HCT116 (cell line): ENCODE measurements at regions not wholly inside any gene's neighbourhood (a gene's known extent, or its start where the extent isn't known, plus 50 kb on each side); places are given as distances from the start of the nearest gene placed in this dataset.
"Not testable (repeated sequence)": the region's sequence is repeated elsewhere in the genome, so short reads cannot be mapped to it uniquely, and the experiment has no call there.

ENCODE experiments used
- ATAC-seq: fragments of 200-7000 bp; cut with Tn5 transposase; 2 replicates; pipeline ENCODE4 v1.9.1; 2020; ENCODE audit warnings: mild to moderate bottlenecking, moderate library complexity
- BruUV-seq: library from RNA; stranded (reverse); fragments of 400-500 nt; replicated peaks from 2 replicates; lab custom pipeline; 2021; lab: Mats Ljungman, UMichigan
- CTCF ChIA-PET: fragments of 300-600 bp; sonication (Branson Sonifier 250); formaldehyde crosslinking; loops from one replicate; lab custom pipeline; 2021; ENCODE audit warnings: antibody characterized with exemption; lab: Charles Lee
- POLR2A ChIA-PET: fragments of 300-600, 350-600 bp; sonication (Branson Sonifier 250); formaldehyde crosslinking; loops from one replicate; lab custom pipeline; 2021; ENCODE audit warnings: antibody characterized with exemption; lab: Charles Lee
- RAD21 ChIA-PET, 2 experiments: fragments of 300-600 bp; sonication (Branson Sonifier 250); formaldehyde crosslinking; loops; one replicate each; lab custom pipeline; 2023; ENCODE audit warnings: low total read pairs in 2 of 2; ENCODE audit not compliant: uncharacterized antibody in 2 of 2, unreplicated experiment in 2 of 2, low non-redundant PET in 1 of 2; lab: Charles Lee
- DNase-seq: peaks from one replicate; pipeline ENCODE4 v3.0.0-alpha.2; 2010; ENCODE audit warnings: low read depth, low spot score
- H2AFZ ChIP-seq: fragments of 200-600 bp; shearing (Covaris generic), sonication (generic); 2 replicates; pipeline ENCODE4 v1.6.1; 2017; ENCODE audit warnings: low read depth, mixed run types, mixed read lengths, antibody characterized with exemption, low read length; ENCODE audit not compliant: poor library complexity, severe bottlenecking
- H3K27ac ChIP-seq: 2 replicates; pipeline ENCODE4 v1.5.1; 2012; ENCODE audit warnings: low read depth, low read length
- H3K27me3 ChIP-seq: fragments of 200-600 bp; sonication (generic); 2 replicates; pipeline ENCODE4 v1.6.1; 2016; ENCODE audit warnings: mixed run types, low read length, mixed read lengths; ENCODE audit not compliant: insufficient read depth
- H3K36me3 ChIP-seq, 2 experiments: fragments of 200-500 bp in 1 of 2; fragments of 200-600 bp in 1 of 2; sonication (Bioruptor generic) in 1 of 2; sonication (generic) in 1 of 2; 2 replicates each; pipeline versions ENCODE4 v1.5.1 to v1.6.1; 2014 to 2016; ENCODE audit warnings: low read length in 2 of 2, inconsistent platforms in 1 of 2, mixed read lengths in 1 of 2, mixed run types in 1 of 2; ENCODE audit not compliant: insufficient read depth in 2 of 2, control insufficient read depth in 1 of 2
- H3K4me1 ChIP-seq, 2 experiments: fragments of 200-600 bp in 1 of 2; sonication (generic) in 1 of 2; 2 replicates each; pipeline versions ENCODE4 v1.5.1 to v1.6.1; 2012 to 2017; ENCODE audit warnings: low read length in 2 of 2, inconsistent platforms in 1 of 2, mild to moderate bottlenecking in 1 of 2, mixed read lengths in 1 of 2, mixed run types in 1 of 2, moderate library complexity in 1 of 2; ENCODE audit not compliant: insufficient read depth in 2 of 2, control insufficient read depth in 1 of 2
- H3K4me2 ChIP-seq: fragments of 200-600 bp; sonication (generic); 2 replicates; pipeline ENCODE4 v1.6.1; 2017; ENCODE audit warnings: mixed run types, low read length, mixed read lengths
- H3K4me3 ChIP-seq, 2 experiments: fragments of 200-600 bp in 1 of 2; sonication (generic) in 1 of 2; replicated peaks in 1 of 2; 2 replicates each; pipeline ENCODE4 v1.5.1; 2011 to 2016; ENCODE audit warnings: low read length in 2 of 2, control low read depth in 1 of 2, low read depth in 1 of 2, mild to moderate bottlenecking in 1 of 2, mixed read lengths in 1 of 2, mixed run types in 1 of 2
- H3K79me2 ChIP-seq: fragments of 200-600 bp; sonication (generic); 2 replicates; pipeline ENCODE4 v1.6.1; 2017; ENCODE audit warnings: mild to moderate bottlenecking, mixed run types, low read length, moderate library complexity, mixed read lengths; ENCODE audit not compliant: insufficient read depth
- H3K9ac ChIP-seq: fragments of 200-600 bp; sonication (generic); 2 replicates; pipeline ENCODE4 v1.6.1; 2016; ENCODE audit warnings: low read length, mixed read lengths
- H3K9me2 ChIP-seq: fragments of 200-600 bp; sonication (generic), shearing (Covaris generic); 2 replicates; pipeline ENCODE4 v1.6.1; 2017; ENCODE audit warnings: mixed run types, mild to moderate bottlenecking, moderate library complexity; ENCODE audit not compliant: insufficient read depth
- H3K9me3 ChIP-seq, 2 experiments: fragments of 200-500 bp in 1 of 2; fragments of 200-600 bp in 1 of 2; sonication (Bioruptor generic) in 1 of 2; sonication (generic) in 1 of 2; 2 replicates each; pipeline ENCODE4 v1.6.1; 2014 to 2017; ENCODE audit warnings: low read length in 2 of 2, mixed read lengths in 2 of 2, inconsistent platforms in 1 of 2, low read depth in 1 of 2, mild to moderate bottlenecking in 1 of 2, mixed run types in 1 of 2, moderate library complexity in 1 of 2; ENCODE audit not compliant: control insufficient read depth in 1 of 2, insufficient read depth in 1 of 2
- H4K20me1 ChIP-seq: fragments of 200-600 bp; sonication (generic), shearing (Covaris generic); 2 replicates; pipeline ENCODE4 v1.6.1; 2017; ENCODE audit warnings: mixed run types, mild to moderate bottlenecking, moderate library complexity; ENCODE audit not compliant: insufficient read depth
- ELF1 ChIP-seq: IDR thresholded peaks from 2 replicates; pipeline ENCODE4 v1.6.1; 2012; ENCODE audit warnings: low read depth, borderline replicate concordance
- JUND ChIP-seq: IDR thresholded peaks from 2 replicates; pipeline ENCODE4 v1.6.1; 2012
- RAD21 ChIP-seq: IDR thresholded peaks from 2 replicates; pipeline ENCODE4 v1.6.1; 2012; ENCODE audit warnings: low read depth, mild to moderate bottlenecking
- SRF ChIP-seq: IDR thresholded peaks from 2 replicates; pipeline ENCODE4 v1.6.1; 2012; ENCODE audit warnings: low read depth
- intact Hi-C: fragments of 100-400 bp; cut with micrococcal nuclease; formaldehyde crosslinking; loops from 2 replicates; pipeline ENCODE4 v1.10.0; 2022

DNA sequence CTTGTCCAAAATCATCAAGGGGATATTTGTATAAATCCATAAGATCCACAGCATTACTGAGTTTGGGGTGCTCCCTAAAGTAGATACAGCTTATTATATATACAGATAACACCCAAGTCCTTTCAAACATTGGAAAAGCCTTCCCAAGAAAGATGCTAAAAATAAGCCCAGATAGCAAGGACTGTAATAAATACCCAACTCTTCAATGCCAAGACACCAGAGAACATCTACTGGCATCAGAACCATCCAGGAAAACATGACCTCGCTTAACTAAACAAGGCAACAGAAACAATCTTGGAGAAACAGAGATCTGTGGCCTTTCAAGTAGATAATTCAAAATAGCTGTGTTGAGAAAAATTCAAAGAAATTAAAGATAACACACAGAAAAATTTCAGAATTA lies 761.4 kb downstream of the GRIK2 start:
- H3K9me2 ChIP-seq: no peaks in the 10 kb centered on the region
- BruUV-seq: no TSS peak
- no peak overlapping the region for H3K4me2 ChIP-seq
- H3K27ac ChIP-seq: no peak overlapping the region
- CTCF ChIA-PET: no interaction called here
- ATAC-seq (no peak), DNase-seq (no peak)
- no peaks in the 10 kb centered on the region for H4K20me1 ChIP-seq
- no peak overlapping the region for H3K4me3 ChIP-seq
- no peak overlapping the region for H2AFZ ChIP-seq
- no peak for TF ChIP-seq JUND
- RAD21 ChIA-PET: no interaction called here
- no peaks in the 10 kb centered on the region for H3K4me1 ChIP-seq
- H3K9ac ChIP-seq: no peak overlapping the region
- no peaks in the 10 kb centered on the region for H3K79me2 ChIP-seq
- POLR2A ChIA-PET: no interaction called here
- H3K36me3 ChIP-seq: no peaks in the 10 kb centered on the region
- H3K27me3 ChIP-seq: no peaks in the 10 kb centered on the region
- H3K9me3 ChIP-seq: no peaks in the 10 kb centered on the region
- intact Hi-C loops: no loop called here

DNA sequence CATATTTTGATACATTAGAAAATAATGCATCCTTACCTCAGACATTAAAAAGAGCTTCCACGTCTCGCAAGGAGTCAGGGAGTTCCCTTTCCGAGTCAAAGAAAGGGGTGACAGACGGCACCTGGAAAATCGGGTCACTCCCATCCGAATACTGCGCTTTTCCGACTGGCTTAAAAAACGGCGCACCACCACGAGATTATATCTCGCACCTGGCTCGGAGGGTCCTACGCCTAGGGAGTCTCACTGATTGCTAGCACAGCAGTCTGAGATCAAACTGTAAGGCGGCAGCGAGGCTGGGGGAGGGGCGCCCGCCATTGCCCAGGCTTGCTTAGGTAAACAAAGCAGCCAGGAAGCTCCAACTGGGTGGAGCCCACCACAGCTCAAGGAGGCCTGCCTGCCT lies 776.3 kb downstream of the GRIK2 start:
- H3K79me2 ChIP-seq, H3K9me3 ChIP-seq, H3K4me3 ChIP-seq, H3K9ac ChIP-seq, RAD21 ChIA-PET, H4K20me1 ChIP-seq, H3K9me2 ChIP-seq, ATAC-seq, BruUV-seq, H3K4me1 ChIP-seq, POLR2A ChIA-PET, H3K27me3 ChIP-seq, intact Hi-C loops, CTCF ChIA-PET, DNase-seq, H3K27ac ChIP-seq, H3K4me2 ChIP-seq, H3K36me3 ChIP-seq, H2AFZ ChIP-seq: not testable (repeated sequence)

DNA sequence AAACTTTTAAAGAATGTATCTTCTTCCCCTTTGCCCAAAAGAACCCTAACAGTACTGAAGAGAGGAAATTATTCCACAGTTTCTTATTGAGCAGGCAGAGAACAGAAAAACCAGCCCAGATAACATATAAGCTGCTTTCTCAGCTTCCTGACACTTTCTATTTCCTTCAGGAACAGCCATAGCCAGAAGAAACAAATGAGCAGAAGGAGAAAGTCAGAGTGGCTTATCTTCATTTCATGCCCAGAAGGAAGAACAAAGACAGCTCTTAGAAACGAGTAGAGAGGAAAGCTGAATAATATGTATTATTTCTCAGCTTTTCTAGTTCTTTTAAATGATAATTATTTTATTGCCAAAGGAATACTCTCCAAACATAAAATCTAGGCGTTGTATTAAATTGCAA lies 793.7 kb downstream of the GRIK2 start:
- RAD21 ChIA-PET: no interaction called here
- intact Hi-C loops: no loop called here
- Histone ChIP-seq H3K27me3 (no peaks in the 10 kb centered on the region), H2AFZ (no peak overlapping the region), H3K4me3 (no peak overlapping the region), H3K4me2 (no peak overlapping the region), H3K9me3 (no peaks in the 10 kb centered on the region), H3K79me2 (no peaks in the 10 kb centered on the region), H4K20me1 (no peaks in the 10 kb centered on the region), H3K9me2 (no peaks in the 10 kb centered on the region), H3K9ac (no peak overlapping the region), H3K27ac (no peak overlapping the region), H3K4me1 (no peaks in the 10 kb centered on the region), H3K36me3 (no peaks in the 10 kb centered on the region)
- ATAC-seq (no peak), DNase-seq (no peak)
- CTCF ChIA-PET: no interaction called here
- no TSS peak for BruUV-seq
- POLR2A ChIA-PET: no interaction called here
- TF ChIP-seq ELF1 (no peak), JUND (no peak), RAD21 (no peak), SRF (no peak)
